Thoracic aorta (tissue), 2 donors: ENCODE measurements at regions not wholly inside any gene's neighbourhood (a gene's known extent, or its start where the extent isn't known, plus 50 kb on each side); places are given as distances from the start of the nearest gene placed in this dataset.

ENCODE experiments used
- ATAC-seq: fragments of 150-250 bp; one replicate; pipeline ENCODE4 v1.8.0; 2017; ENCODE audit warnings: low read depth; ENCODE audit not compliant: insufficient number of reproducible peaks, low FRiP score
- DNase-seq: peaks from one replicate; pipeline ENCODE4 v3.0.0-alpha.2; 2020; ENCODE audit warnings: low spot score
- H3K27ac ChIP-seq, 2 donors: fragments of 200-600 bp; sonication (generic); 1 replicate in 1 of 2; 2 replicates in 1 of 2; pipeline ENCODE4 v1.5.1; 2016; ENCODE audit warnings: mild to moderate bottlenecking in 2 of 2, moderate library complexity in 2 of 2
- H3K27me3 ChIP-seq: fragments of 200-600 bp; sonication (generic); replicated peaks from 2 replicates; pipeline ENCODE4 v1.6.0; 2016; ENCODE audit warnings: mild to moderate bottlenecking; ENCODE audit not compliant: insufficient read depth
- H3K36me3 ChIP-seq: fragments of 200-600 bp; sonication (generic); one replicate; pipeline ENCODE4 v1.5.1; 2016
- H3K4me1 ChIP-seq, 2 donors: fragments of 200-600 bp; sonication (generic); 1 replicate in 1 of 2; 2 replicates in 1 of 2; pipeline versions ENCODE4 v1.5.1 to v1.6.0; 2016; ENCODE audit warnings: low read depth in 2 of 2, mild to moderate bottlenecking in 1 of 2; ENCODE audit not compliant: control insufficient read depth in 1 of 2
- H3K4me3 ChIP-seq: fragments of 200-600 bp; sonication (generic); 2 replicates; pipeline ENCODE4 v1.5.1; 2016; ENCODE audit warnings: mild to moderate bottlenecking
- H3K9me3 ChIP-seq: fragments of 200-600 bp; sonication (generic); 2 replicates; pipeline ENCODE4 v1.5.1; 2016
- TF ChIP-seq, protein P1 (sequence below): fragments of 200-600 bp; sonication (generic); IDR thresholded peaks from one replicate; pipeline ENCODE4 v1.5.1; 2019; ENCODE audit warnings: antibody characterized with exemption

DNA sequence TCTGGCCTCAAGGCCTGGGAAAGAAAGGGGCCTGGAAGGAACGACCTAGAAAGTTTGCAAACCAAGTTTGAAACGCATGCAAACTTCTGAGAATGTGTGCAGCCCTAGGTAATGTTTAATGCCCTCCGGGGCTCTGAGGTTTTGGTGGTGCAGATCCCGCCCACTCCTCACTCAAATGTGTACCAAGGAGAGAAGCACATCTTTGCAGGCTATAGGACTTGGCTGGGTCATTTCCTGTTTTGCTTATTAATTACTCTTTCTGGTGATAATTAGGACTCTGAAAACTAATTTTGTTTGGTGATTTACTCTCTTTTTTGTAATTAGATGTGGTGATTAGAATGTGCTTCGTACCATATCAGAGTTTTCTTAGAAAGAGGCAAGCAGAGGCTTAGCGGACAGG, 625.9 kb upstream of the CADM1 start:
- no peak for DNase-seq
- TF ChIP-seq, protein P1, sequence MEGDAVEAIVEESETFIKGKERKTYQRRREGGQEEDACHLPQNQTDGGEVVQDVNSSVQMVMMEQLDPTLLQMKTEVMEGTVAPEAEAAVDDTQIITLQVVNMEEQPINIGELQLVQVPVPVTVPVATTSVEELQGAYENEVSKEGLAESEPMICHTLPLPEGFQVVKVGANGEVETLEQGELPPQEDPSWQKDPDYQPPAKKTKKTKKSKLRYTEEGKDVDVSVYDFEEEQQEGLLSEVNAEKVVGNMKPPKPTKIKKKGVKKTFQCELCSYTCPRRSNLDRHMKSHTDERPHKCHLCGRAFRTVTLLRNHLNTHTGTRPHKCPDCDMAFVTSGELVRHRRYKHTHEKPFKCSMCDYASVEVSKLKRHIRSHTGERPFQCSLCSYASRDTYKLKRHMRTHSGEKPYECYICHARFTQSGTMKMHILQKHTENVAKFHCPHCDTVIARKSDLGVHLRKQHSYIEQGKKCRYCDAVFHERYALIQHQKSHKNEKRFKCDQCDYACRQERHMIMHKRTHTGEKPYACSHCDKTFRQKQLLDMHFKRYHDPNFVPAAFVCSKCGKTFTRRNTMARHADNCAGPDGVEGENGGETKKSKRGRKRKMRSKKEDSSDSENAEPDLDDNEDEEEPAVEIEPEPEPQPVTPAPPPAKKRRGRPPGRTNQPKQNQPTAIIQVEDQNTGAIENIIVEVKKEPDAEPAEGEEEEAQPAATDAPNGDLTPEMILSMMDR: no peak
- Histone ChIP-seq H3K9me3 (no peaks in the 10 kb centered on the region), H3K4me3 (no peak overlapping the region), H3K36me3 (no peaks in the 10 kb centered on the region), H3K27ac (no peak overlapping the region), H3K27me3 (no peaks in the 10 kb centered on the region), H3K4me1 (no peaks in the 10 kb centered on the region)
- no peak for ATAC-seq

- DNase-seq (no peak), ATAC-seq (no peak)
- no peaks in the 10 kb centered on the region for H3K36me3 ChIP-seq
- H3K4me3 ChIP-seq: no peak overlapping the region
- H3K27ac ChIP-seq: no peak overlapping the region
- H3K27me3 ChIP-seq: no peaks in the 10 kb centered on the region
- TF ChIP-seq, protein P1: no peak
- no peaks in the 10 kb centered on the region for H3K4me1 ChIP-seq
- H3K9me3 ChIP-seq: no peaks in the 10 kb centered on the region
These were observed 625.2 kb upstream of the CADM1 start for GRCh38 chr11:116129456-116129855.

GRCh38 chr11:116126562-116126961, 622.3 kb upstream of the CADM1 start:
- no peak for ATAC-seq
- Histone ChIP-seq H3K4me1 (no peaks in the 10 kb centered on the region), H3K27ac (no peak overlapping the region), H3K36me3 (no peaks in the 10 kb centered on the region), H3K9me3 (no peaks in the 10 kb centered on the region), H3K4me3 (no peak overlapping the region), H3K27me3 (no peaks in the 10 kb centered on the region)
- TF ChIP-seq, protein P1: no peak
- DNase-seq: no peak

- Histone ChIP-seq H3K27ac (no peak overlapping the region), H3K36me3 (no peaks in the 10 kb centered on the region), H3K9me3 (no peaks in the 10 kb centered on the region), H3K27me3 (no peaks in the 10 kb centered on the region), H3K4me1 (no peaks in the 10 kb centered on the region), H3K4me3 (no peak overlapping the region)
- TF ChIP-seq, protein P1: no peak
- DNase-seq: no peak
- ATAC-seq: no peak
These were observed 620.9 kb upstream of the CADM1 start for GRCh38 chr11:116124922-116125714.

DNA sequence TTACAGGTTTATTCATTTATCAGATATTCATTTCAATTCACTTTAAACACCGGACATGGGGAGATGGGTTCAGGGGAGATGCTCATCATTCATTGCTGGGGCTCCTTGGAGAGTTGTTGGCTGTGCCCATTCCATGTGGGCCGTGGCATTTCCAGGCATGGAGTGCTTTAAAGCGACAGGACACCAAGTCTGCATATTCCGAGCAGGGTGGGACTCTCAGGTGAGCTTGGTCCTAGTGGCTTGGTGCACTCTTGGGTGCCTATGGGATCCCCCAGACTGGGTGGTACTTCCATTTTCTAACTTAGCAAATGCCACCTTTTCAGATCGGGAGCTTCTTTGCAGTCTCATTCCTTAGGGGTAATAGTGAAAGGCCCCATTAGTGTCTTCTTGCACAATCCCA, 619.5 kb upstream of the CADM1 start:
- Histone ChIP-seq H3K27me3 (no peaks in the 10 kb centered on the region), H3K27ac (no peak overlapping the region), H3K4me1 (no peaks in the 10 kb centered on the region), H3K4me3 (no peak overlapping the region), H3K9me3 (no peaks in the 10 kb centered on the region), H3K36me3 (no peaks in the 10 kb centered on the region)
- TF ChIP-seq, protein P1: no peak
- no peak for ATAC-seq
- no peak for DNase-seq
